Hepatocyte (in vitro differentiated cells): ENCODE measurements at regions not wholly inside any gene's neighbourhood (a gene's known extent, or its start where the extent isn't known, plus 50 kb on each side); places are given as distances from the start of the nearest gene placed in this dataset.

Experiments used
- DNase-seq: peaks from one replicate; pipeline ENCODE4 v3.0.0-alpha.2; 2016; ENCODE audit warnings: low spot score
- H2AFZ ChIP-seq: fragments of 200-600 bp; sonication (generic); 2 replicates; pipeline ENCODE4 v1.6.0; 2016; ENCODE audit warnings: antibody characterized with exemption, mild to moderate bottlenecking
- H3K27ac ChIP-seq: fragments of 200-600 bp; sonication (generic); 2 replicates; pipeline ENCODE4 v1.5.1; 2016; ENCODE audit warnings: mild to moderate bottlenecking
- H3K27me3 ChIP-seq: fragments of 200-600 bp; sonication (generic); 2 replicates; pipeline ENCODE4 v1.6.1; 2016
- H3K36me3 ChIP-seq: fragments of 200-600 bp; sonication (generic); replicated peaks from 2 replicates; pipeline ENCODE4 v1.5.1; 2016; ENCODE audit warnings: low read depth; ENCODE audit not compliant: insufficient read depth
- H3K4me1 ChIP-seq: fragments of 200-600 bp; sonication (generic); 2 replicates; pipeline ENCODE4 v1.5.1; 2016; ENCODE audit warnings: mild to moderate bottlenecking, moderate library complexity; ENCODE audit not compliant: insufficient read depth
- H3K4me2 ChIP-seq: fragments of 200-600 bp; sonication (generic); 2 replicates; pipeline ENCODE4 v1.6.0; 2016
- H3K4me3 ChIP-seq: fragments of 200-600 bp; sonication (generic); 2 replicates; pipeline ENCODE4 v1.5.1; 2016; ENCODE audit warnings: mild to moderate bottlenecking
- H3K79me2 ChIP-seq: fragments of 200-600 bp; sonication (generic); 2 replicates; pipeline ENCODE4 v1.6.0; 2017; ENCODE audit warnings: mild to moderate bottlenecking
- H3K9me2 ChIP-seq: fragments of 200-600 bp; sonication (generic); replicated peaks from 2 replicates; pipeline ENCODE4 v1.6.0; 2017; ENCODE audit warnings: mild to moderate bottlenecking; ENCODE audit not compliant: insufficient read depth
- H3K9me3 ChIP-seq: fragments of 200-600 bp; sonication (generic); 2 replicates; pipeline ENCODE4 v1.5.1; 2016; ENCODE audit warnings: low read depth, mild to moderate bottlenecking
- H4K20me1 ChIP-seq: fragments of 200-600 bp; sonication (generic); 2 replicates; pipeline ENCODE4 v1.6.0; 2016; ENCODE audit warnings: mild to moderate bottlenecking; ENCODE audit not compliant: insufficient read depth, poor library complexity, severe bottlenecking
- EZH2 ChIP-seq: fragments of 200-600 bp; sonication (generic); IDR thresholded peaks from 2 replicates; pipeline ENCODE4 v1.6.1; 2016; ENCODE audit warnings: antibody characterized with exemption, mild to moderate bottlenecking, borderline replicate concordance
- EZH2phosphoT487 ChIP-seq: fragments of 200-600 bp; sonication (generic); IDR thresholded peaks from one replicate; pipeline ENCODE4 v1.6.1; 2018; ENCODE audit warnings: antibody characterized with exemption, mild to moderate bottlenecking, low read depth, moderate library complexity; ENCODE audit not compliant: unreplicated experiment, severe bottlenecking
- WGBS: methylation state at CpG from one replicate; pipeline ENCODE4 v1.1.6; 2016; ENCODE audit warnings: low lambda C conversion rate; ENCODE audit errors: missing lambda C conversion rate; 5-methylcytosine and 5-hydroxymethylcytosine counted together
- TF ChIP-seq, protein P1 (sequence below): fragments of 200-600 bp; sonication (generic); IDR thresholded peaks from 2 replicates; pipeline ENCODE4 v1.5.1; 2016; ENCODE audit warnings: antibody characterized with exemption, mild to moderate bottlenecking; ENCODE audit not compliant: poor library complexity

DNA sequence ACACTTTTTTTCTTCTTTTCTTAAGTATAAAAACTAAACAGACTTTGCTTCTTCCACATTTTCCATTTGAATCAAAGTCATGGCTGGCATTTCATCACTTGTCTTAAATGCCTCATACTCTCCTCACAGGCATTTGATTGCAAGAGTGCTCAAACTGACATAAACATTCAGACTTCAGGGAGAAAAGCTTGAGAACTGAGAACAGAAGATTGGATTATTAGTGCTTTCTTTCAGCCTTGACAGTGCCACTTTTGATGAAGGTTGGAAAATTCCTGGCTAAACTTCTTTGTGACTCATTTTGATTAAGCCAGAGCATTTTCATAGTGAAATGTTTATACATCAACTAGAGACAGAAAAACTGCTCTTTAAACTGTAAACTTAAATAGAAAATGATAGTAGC lies 544.4 kb downstream of the DIPK2A start:
- Histone ChIP-seq H3K79me2 (no peaks in the 10 kb centered on the region), H2AFZ (no peak overlapping the region), H3K27ac (no peak overlapping the region), H3K9me2 (no peaks in the 10 kb centered on the region), H3K9me3 (no peaks in the 10 kb centered on the region), H3K4me1 (peaks cover 6% of the 10 kb centered on the region), H4K20me1 (no peaks in the 10 kb centered on the region), H3K4me3 (no peak overlapping the region), H3K36me3 (no peaks in the 10 kb centered on the region), H3K27me3 (no peaks in the 10 kb centered on the region), H3K4me2 (no peak overlapping the region)
- no peak for DNase-seq
- TF ChIP-seq EZH2: no peak
- TF ChIP-seq, protein P1, sequence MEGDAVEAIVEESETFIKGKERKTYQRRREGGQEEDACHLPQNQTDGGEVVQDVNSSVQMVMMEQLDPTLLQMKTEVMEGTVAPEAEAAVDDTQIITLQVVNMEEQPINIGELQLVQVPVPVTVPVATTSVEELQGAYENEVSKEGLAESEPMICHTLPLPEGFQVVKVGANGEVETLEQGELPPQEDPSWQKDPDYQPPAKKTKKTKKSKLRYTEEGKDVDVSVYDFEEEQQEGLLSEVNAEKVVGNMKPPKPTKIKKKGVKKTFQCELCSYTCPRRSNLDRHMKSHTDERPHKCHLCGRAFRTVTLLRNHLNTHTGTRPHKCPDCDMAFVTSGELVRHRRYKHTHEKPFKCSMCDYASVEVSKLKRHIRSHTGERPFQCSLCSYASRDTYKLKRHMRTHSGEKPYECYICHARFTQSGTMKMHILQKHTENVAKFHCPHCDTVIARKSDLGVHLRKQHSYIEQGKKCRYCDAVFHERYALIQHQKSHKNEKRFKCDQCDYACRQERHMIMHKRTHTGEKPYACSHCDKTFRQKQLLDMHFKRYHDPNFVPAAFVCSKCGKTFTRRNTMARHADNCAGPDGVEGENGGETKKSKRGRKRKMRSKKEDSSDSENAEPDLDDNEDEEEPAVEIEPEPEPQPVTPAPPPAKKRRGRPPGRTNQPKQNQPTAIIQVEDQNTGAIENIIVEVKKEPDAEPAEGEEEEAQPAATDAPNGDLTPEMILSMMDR: no peak
- no peak for TF ChIP-seq EZH2phosphoT487

GRCh38 chr3:144516589-144516988 lies 545.0 kb downstream of the DIPK2A start:
- Histone ChIP-seq H3K27me3 (no peaks in the 10 kb centered on the region), H3K9me2 (no peaks in the 10 kb centered on the region), H3K79me2 (no peaks in the 10 kb centered on the region), H3K4me2 (no peak overlapping the region), H3K27ac (no peak overlapping the region), H3K4me3 (no peak overlapping the region), H3K36me3 (no peaks in the 10 kb centered on the region), H2AFZ (no peak overlapping the region), H3K9me3 (no peaks in the 10 kb centered on the region), H4K20me1 (no peaks in the 10 kb centered on the region), H3K4me1 (peaks cover 2% of the 10 kb centered on the region)
- no peak for DNase-seq
- TF ChIP-seq, protein P1: no peak
- no peak for TF ChIP-seq EZH2phosphoT487
- TF ChIP-seq EZH2: no peak
- WGBS: 58% methylated on average over 1 of the region's 1 CpG

- Histone ChIP-seq H3K9me3 (no peaks in the 10 kb centered on the region), H2AFZ (no peak overlapping the region), H3K79me2 (no peaks in the 10 kb centered on the region), H3K4me3 (no peak overlapping the region), H3K27me3 (no peaks in the 10 kb centered on the region), H3K27ac (no peak overlapping the region), H3K4me2 (no peak overlapping the region), H3K4me1 (no peaks in the 10 kb centered on the region), H3K9me2 (no peaks in the 10 kb centered on the region), H4K20me1 (no peaks in the 10 kb centered on the region), H3K36me3 (no peaks in the 10 kb centered on the region)
- 89% methylated on average over 1 of the region's 1 CpG for WGBS
- DNase-seq: no peak
- TF ChIP-seq EZH2phosphoT487 (no peak), EZH2 (no peak)
- TF ChIP-seq, protein P1: no peak
Measured at GRCh38 chr3:144521131-144521530, 549.5 kb downstream of the DIPK2A start.

DNA sequence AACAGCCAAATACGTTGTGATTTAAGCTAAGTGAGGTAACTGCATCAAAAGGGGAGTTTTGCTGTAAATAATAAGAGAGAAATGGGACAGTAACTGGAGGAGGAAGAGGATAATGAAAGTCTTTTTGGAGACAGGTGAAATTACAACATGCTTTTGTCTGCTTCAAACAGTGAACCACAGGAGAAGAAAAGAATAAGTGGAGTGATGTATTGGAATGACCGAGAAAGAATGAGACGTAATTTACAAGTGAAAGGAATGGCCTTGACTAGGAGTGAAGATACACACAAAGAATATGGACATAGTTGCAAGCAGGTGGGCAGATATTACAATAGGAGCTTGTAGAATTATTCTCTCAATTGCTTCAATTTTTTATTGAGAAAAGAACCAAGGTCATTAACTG lies 550.8 kb downstream of the DIPK2A start:
- no peak for DNase-seq
- WGBS: 81% methylated on average over 3 of the region's 3 CpGs
- Histone ChIP-seq H4K20me1 (no peaks in the 10 kb centered on the region), H3K27me3 (no peaks in the 10 kb centered on the region), H3K79me2 (no peaks in the 10 kb centered on the region), H3K27ac (no peak overlapping the region), H2AFZ (no peak overlapping the region), H3K4me1 (no peaks in the 10 kb centered on the region), H3K4me2 (no peak overlapping the region), H3K9me3 (no peaks in the 10 kb centered on the region), H3K9me2 (no peaks in the 10 kb centered on the region), H3K4me3 (no peak overlapping the region), H3K36me3 (no peaks in the 10 kb centered on the region)
- TF ChIP-seq, protein P1: no peak
- TF ChIP-seq EZH2phosphoT487 (no peak), EZH2 (no peak)
